ENCODE measurements at regions not wholly inside any gene's neighbourhood (a gene's known extent, or its start where the extent isn't known, plus 50 kb on each side); places are given as distances from the start of the nearest gene placed in this dataset.

DNA sequence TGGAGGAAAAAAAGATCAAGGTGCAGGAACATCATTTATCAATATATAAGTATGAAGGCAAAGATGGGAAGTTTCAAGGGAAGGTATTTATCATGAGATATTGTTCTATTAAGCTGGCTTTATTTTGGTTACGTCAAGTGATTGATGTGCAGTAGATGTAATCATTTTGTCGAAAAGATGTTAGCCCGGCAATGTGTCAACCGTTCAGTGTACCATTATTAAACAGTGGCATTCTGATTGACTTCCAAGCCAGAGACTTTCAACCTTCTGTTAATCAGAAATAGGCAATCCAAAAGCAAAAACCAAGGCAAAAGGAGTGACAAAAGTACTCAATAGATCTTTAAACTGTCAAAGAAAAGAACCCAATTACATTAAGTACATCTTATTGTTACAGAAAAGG is 1340.3 kb upstream of the GOT2 start (continued):
- TF ChIP-seq, protein P1, sequence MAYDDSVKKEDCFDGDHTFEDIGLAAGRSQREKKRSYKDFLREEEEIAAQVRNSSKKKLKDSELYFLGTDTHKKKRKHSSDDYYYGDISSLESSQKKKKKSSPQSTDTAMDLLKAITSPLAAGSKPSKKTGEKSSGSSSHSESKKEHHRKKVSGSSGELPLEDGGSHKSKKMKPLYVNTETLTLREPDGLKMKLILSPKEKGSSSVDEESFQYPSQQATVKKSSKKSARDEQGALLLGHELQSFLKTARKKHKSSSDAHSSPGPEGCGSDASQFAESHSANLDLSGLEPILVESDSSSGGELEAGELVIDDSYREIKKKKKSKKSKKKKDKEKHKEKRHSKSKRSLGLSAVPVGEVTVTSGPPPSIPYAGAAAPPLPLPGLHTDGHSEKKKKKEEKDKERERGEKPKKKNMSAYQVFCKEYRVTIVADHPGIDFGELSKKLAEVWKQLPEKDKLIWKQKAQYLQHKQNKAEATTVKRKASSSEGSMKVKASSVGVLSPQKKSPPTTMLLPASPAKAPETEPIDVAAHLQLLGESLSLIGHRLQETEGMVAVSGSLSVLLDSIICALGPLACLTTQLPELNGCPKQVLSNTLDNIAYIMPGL (CRISPR knock-in tag; IDR thresholded peaks at IDR 0.05; ENCODE audit: borderline replicate concordance in 1 of 2, low read depth in 1 of 2) = no peak
- TF ChIP-seq, protein P2, sequence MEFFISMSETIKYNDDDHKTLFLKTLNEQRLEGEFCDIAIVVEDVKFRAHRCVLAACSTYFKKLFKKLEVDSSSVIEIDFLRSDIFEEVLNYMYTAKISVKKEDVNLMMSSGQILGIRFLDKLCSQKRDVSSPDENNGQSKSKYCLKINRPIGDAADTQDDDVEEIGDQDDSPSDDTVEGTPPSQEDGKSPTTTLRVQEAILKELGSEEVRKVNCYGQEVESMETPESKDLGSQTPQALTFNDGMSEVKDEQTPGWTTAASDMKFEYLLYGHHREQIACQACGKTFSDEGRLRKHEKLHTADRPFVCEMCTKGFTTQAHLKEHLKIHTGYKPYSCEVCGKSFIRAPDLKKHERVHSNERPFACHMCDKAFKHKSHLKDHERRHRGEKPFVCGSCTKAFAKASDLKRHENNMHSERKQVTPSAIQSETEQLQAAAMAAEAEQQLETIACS (CRISPR knock-in tag; IDR thresholded peaks at IDR 0.05) = no peak
- no peak for TF ChIP-seq ZNF510 (CRISPR knock-in tag; IDR thresholded peaks at IDR 0.05; ENCODE audit: low read depth)
- no peak for TF ChIP-seq ZNF709 (CRISPR knock-in tag; IDR thresholded peaks at IDR 0.05)
- no peak for TF ChIP-seq ZNF350 (CRISPR knock-in tag; IDR thresholded peaks at IDR 0.05; ENCODE audit: borderline replicate concordance, low read depth)
- no peak for TF ChIP-seq ZNF615 (CRISPR knock-in tag; IDR thresholded peaks at IDR 0.05; ENCODE audit: borderline replicate concordance)
- TF ChIP-seq, protein P3, sequence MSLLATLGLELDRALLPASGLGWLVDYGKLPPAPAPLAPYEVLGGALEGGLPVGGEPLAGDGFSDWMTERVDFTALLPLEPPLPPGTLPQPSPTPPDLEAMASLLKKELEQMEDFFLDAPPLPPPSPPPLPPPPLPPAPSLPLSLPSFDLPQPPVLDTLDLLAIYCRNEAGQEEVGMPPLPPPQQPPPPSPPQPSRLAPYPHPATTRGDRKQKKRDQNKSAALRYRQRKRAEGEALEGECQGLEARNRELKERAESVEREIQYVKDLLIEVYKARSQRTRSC (CRISPR knock-in tag; IDR thresholded peaks at IDR 0.05; ENCODE audit: low read depth) = no peak
- TF ChIP-seq, protein P4, sequence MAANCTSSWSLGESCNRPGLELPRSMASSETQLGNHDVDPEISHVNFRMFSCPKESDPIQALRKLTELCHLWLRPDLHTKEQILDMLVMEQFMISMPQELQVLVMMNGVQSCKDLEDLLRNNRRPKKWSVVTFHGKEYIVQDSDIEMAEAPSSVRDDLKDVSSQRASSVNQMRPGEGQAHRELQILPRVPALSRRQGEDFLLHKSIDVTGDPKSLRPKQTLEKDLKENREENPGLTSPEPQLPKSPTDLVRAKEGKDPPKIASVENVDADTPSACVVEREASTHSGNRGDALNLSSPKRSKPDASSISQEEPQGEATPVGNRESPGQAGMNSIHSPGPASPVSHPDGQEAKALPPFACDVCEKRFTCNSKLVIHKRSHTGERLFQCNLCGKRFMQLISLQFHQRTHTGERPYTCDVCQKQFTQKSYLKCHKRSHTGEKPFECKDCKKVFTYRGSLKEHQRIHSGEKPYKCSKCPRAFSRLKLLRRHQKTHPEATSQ (CRISPR knock-in tag; IDR thresholded peaks at IDR 0.05; ENCODE audit: borderline replicate concordance) = no peak
- TF ChIP-seq, protein P5, sequence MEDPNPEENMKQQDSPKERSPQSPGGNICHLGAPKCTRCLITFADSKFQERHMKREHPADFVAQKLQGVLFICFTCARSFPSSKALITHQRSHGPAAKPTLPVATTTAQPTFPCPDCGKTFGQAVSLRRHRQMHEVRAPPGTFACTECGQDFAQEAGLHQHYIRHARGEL (CRISPR knock-in tag; IDR thresholded peaks at IDR 0.05) = no peak

Measured in HepG2 (cell line).